ENCODE measurements at regions not wholly inside any gene's neighbourhood (a gene's known extent, or its start where the extent isn't known, plus 50 kb on each side); places are given as distances from the start of the nearest gene placed in this dataset.
"Not testable (repeated sequence)": the region's sequence is repeated elsewhere in the genome, so short reads cannot be mapped to it uniquely, and the experiment has no call there.

GRCh38 chr2:58794103-58794502 lies 553.0 kb upstream of the FANCL start:
- no peak for DNase-seq

GRCh38 chr2:58788402-58788801 lies 547.3 kb upstream of the FANCL start:
- DNase-seq, result no peak

GRCh38 chr2:58770846-58771245 lies 529.7 kb upstream of the FANCL start:
- no peak for DNase-seq

DNA sequence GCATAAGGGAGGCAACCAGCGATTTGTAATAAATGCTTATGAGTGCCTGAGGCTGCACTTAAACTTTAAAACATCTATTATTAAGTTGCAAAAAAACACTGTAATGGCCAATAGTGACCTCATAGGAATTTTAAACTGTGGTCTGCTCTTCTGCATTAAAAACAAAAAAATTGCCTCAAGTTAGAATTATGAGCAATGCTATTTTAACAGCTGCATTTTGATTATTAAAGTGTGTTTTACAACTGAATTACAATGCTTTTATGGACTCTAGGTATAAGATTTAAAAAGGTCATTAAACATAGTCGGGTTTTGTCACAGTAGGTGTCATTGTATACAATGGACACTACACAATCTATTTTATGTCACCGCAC lies 528.7 kb upstream of the FANCL start:
- no peak for DNase-seq

GRCh38 chr2:58769111-58769863 lies 528.2 kb upstream of the FANCL start:
- DNase-seq, result no peak

DNA sequence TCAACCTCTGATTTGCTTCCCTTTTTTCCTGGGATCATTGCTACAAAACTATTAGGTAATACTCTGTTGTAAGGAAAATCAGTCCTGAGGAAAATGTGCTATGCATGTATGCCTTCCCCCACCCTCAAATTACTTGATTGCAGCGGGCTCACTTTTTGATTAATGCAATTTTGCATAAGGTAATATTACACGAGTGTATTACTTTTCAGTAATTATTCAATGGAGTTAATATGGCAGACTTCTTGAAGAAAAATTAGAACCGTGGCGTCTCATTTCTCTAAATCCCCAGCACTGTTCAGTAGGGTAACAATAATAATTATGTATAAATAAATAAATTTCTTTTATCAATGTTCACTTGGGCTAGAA lies 527.6 kb upstream of the FANCL start:
- DNase-seq, result no peak

GRCh38 chr2:58767828-58768714 lies 526.9 kb upstream of the FANCL start:
- no peak for DNase-seq

DNA sequence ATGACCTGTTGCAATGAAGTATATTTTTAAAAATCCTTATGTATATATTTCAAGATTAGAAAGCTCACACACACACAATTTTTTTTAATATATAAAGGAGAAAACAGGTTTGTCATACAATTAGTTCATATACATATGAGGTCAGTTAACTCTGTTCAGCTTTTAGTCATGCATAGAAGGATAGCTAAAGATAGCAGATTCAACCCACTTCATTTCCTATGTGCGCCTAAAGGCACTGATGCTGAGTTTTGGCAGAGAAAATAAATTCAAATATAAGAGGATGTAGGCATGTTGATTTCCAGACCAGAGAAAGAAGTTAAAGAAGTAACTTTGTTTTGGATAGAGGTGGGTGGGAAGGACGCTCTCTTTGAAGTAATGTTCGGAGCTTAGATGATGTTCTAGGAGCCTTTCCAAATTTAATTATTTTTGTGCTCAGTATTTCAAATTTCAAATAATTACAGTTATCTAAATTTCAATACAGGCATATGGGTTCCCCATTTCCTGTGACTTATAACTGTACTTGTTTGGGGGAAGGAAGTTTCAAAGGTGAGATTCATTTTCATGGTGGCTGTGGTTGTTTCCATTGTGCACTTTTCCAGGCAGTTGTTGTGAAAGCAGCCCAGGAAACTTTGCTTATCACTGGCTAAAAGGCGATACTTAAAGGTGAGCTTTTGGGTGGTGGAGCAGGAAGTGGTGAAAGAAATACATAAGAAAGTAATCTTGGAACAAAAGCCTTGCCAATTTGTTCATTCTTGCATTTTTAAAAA lies 523.4 kb upstream of the FANCL start:
- no peak for DNase-seq

- DNase-seq, result peak; percentile 14
Observed at GRCh38 chr2:58762176-58762781, 521.2 kb upstream of the FANCL start.

DNA sequence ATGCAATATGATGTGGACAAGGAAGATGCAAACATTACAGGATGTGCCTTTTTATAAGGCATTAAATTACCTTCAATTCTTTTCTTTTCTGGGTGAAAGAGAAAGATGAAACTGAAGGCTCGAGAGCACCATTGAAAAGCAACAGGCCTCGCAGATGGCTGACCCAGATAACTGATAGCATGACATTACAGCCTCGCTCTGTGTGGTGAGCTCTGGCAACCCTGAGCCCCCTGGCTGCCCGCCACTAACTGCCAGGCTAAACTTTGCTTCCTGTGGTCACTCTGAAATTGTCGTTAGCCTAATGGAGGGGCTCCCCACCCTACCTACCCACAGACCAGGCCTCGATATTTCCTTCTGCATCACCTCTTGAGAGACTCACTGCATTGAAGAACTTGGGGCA lies 516.8 kb upstream of the FANCL start:
- DNase-seq, result no peak

- no peak for DNase-seq
Observed at GRCh38 chr2:58756336-58756735, 515.2 kb upstream of the FANCL start.

GRCh38 chr2:58752507-58752906 lies 511.4 kb upstream of the FANCL start:
- DNase-seq, result not testable (repeated sequence)

DNA sequence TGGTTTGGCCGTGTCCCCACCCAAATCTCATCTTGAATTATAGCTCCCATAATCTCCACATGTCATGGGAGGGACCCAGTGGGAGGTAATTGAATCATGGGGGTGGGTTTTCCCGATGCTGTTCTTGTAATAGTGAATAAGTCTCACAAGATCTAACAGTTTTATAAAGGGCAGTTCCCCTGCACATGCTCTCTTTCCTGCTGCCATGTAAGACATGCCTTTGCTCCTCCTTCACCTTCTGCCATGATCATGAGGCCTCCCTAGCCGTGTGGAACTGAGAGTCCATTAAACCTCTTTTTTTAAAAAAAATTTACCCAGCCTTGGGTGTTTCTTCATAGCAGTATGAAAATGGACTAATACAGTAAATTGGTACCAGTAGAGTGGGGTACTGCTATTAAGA lies 510.6 kb upstream of the FANCL start:
- DNase-seq, result not testable (repeated sequence)

DNA sequence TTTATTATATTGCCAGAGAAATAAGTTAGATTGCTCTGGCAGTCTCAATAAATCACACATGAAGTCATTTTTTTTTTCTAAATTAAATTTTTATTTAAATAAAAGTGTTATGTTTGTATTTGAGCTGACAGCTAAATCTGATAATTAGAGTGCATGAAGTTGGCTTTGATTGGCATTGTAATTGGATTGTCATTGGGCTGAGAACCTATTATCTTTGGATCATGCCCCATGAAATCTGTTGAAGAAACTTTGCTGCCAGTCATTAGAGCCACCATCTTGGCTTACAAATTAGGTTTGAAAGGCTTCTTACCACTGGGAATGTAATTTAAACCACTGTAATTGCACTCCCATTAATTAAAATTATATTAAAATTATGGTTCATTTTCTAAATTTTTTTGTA lies 507.9 kb upstream of the FANCL start:
- no peak for DNase-seq

DNA sequence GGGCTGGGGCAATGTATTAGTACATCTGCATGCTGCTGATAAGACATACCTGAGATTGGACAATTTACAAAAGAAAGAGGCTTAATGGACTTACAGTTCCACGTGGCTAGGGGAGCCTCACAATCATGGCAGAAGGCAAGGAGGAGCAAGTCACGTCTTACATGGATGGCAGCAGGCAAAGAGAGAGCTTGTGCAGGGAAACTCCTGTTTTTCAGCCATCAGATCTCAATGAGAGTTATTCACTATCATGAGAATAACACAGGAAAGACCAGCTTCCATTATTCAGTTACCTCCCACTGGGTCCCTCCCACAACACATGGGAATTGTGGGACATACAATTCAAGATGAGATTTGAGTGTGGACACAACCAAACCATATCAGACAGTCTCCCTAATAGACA lies 504.2 kb upstream of the FANCL start:
- not testable (repeated sequence) for DNase-seq

GRCh38 chr2:58740426-58740825 lies 499.3 kb upstream of the FANCL start:
- DNase-seq, result no peak

DNA sequence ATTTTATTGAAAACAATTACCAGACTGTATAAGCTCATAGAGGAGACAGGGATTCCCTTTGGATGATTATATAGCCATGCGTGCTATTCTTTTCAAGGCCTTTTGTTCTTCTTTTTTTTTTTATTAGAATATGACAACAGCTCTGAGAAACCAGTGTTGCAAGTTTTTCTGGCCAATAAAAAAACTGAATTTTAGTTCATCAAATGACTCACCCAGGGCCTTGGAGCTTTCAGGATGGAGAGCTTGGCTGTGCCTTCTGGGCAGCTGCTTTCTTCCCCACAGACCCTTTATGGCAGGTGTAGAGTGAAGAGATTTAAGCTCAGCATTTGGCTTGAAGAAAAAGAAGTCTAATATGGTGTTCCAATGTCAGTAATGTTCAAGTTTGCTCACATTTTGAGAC lies 497.9 kb upstream of the FANCL start:
- no peak for DNase-seq

GRCh38 chr2:58734365-58734764 lies 493.2 kb upstream of the FANCL start:
- DNase-seq, result no peak

DNA sequence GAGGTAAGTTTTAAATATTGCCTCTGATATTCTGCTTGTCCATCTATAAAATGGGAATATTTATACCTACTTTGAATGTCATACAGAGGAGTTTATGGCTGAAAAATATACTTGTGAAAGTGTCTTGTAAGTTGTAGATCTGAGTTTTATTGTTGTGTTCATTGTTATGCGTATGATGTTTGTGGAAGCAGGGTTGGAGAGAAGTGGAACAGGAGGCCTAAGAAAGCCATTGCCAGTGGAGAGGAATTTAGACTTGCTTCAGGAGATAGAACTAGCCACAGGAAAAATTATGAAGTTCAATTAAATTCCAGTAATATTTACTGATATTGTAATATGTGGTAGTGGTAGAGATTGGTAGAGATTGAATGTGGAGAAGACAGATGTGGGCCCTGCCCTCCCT lies 491.9 kb upstream of the FANCL start:
- DNase-seq, result no peak

- DNase-seq, result no peak
Observed at GRCh38 chr2:58731488-58731869, 490.4 kb upstream of the FANCL start.

DNA sequence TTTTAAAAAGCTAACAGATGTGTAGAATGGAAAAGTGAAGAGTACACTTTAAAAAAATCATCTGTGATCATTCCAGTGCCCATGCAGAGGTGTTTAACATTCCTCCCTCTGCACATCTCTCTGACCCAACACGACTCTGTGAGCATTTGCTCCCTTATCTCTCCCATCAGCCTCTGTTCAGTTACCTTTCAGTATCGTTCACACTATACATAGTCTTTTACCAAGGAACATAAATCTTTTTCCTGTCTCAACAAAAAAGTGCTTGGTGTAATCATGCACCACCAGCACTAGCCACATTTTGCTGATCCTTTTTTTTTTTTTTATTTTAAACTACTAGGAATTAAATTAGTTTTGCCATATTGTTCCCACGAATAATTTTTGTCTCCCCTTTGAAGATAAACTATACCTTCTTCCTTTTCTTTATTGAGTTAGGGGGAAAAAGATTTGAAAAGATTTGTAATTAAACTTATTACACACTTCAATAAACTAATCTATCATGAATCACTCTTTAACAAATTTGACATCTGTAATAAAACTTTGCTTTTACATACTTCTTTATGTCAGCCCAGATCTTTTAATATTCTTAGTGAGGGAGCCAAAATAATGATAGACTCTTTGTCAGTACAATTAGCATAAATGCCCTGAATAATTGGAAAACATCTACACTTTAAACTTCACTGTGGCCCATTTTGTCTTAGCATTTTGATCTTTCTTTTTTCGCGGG lies 489.8 kb upstream of the FANCL start:
- DNase-seq, result no peak

- no peak for DNase-seq
Observed at GRCh38 chr2:58727981-58728656, 487.0 kb upstream of the FANCL start.

All from NCI-H1092 (cell line).